ENCODE measurements at regions not wholly inside any gene's neighbourhood (a gene's known extent, or its start where the extent isn't known, plus 50 kb on each side); places are given as distances from the start of the nearest gene placed in this dataset.

DNA sequence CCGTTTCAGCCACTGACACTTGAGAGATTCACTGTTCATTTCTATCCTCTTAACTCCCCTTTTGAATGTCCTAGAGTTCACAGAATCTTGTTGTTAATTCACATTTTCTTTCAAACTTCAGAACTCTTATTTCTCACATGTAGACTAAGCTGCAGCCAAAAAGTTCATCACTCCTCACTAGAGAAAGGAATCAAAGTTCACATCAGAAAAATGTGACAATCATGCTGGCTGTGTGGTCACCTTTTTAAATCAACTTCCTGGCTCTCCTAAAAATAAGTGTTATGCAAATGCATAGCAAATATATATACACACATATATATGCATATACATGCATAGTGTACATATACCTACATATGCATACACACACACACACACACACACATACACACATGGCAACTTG is 123.0 kb downstream of the CBLN4 start:
- H3K4me3 ChIP-seq (ENCODE audit: low read depth, low read length) = no peak overlapping the region
- no peaks in the 10 kb centered on the region for H3K27me3 ChIP-seq (ENCODE audit: control insufficient read depth, insufficient read depth, low read length)
- DNase-seq (ENCODE audit: low read depth) = no peak
- no peaks in the 10 kb centered on the region for H3K36me3 ChIP-seq (ENCODE audit: control insufficient read depth, insufficient read depth, low read length)
- FAIRE-seq = no peak
- TF ChIP-seq, protein P1, sequence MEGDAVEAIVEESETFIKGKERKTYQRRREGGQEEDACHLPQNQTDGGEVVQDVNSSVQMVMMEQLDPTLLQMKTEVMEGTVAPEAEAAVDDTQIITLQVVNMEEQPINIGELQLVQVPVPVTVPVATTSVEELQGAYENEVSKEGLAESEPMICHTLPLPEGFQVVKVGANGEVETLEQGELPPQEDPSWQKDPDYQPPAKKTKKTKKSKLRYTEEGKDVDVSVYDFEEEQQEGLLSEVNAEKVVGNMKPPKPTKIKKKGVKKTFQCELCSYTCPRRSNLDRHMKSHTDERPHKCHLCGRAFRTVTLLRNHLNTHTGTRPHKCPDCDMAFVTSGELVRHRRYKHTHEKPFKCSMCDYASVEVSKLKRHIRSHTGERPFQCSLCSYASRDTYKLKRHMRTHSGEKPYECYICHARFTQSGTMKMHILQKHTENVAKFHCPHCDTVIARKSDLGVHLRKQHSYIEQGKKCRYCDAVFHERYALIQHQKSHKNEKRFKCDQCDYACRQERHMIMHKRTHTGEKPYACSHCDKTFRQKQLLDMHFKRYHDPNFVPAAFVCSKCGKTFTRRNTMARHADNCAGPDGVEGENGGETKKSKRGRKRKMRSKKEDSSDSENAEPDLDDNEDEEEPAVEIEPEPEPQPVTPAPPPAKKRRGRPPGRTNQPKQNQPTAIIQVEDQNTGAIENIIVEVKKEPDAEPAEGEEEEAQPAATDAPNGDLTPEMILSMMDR (IDR thresholded peaks at IDR 0.05; ENCODE audit: insufficient read depth, low read length, severe bottlenecking) = no peak

DNA sequence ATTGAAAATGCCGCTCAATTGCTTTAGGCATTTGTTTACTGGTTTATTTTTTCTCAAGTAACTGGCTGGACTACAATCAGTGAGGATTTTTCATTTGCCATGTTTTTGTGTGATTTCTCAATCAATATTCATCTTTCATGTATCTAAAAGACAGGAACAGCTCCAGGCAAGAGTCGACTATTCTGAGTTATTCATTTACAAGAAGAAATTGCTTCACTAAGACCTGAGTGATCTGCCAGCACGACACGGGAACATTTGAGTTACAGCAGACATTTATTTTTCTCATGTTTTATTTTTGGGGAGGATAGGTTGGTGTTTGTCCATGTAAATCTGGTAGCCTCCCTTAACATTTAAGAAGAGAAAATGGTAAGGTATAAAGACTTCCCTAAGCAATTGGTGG is 124.1 kb downstream of the CBLN4 start:
- DNase-seq (ENCODE audit: low read depth) (no peak), FAIRE-seq (no peak)
- Histone ChIP-seq H3K36me3 (ENCODE audit: control insufficient read depth, insufficient read depth, low read length) (no peaks in the 10 kb centered on the region), H3K4me3 (ENCODE audit: low read depth, low read length) (no peak overlapping the region), H3K27me3 (ENCODE audit: control insufficient read depth, insufficient read depth, low read length) (no peaks in the 10 kb centered on the region)
- TF ChIP-seq, protein P1 (IDR thresholded peaks at IDR 0.05; ENCODE audit: insufficient read depth, low read length, severe bottlenecking) = no peak

DNA sequence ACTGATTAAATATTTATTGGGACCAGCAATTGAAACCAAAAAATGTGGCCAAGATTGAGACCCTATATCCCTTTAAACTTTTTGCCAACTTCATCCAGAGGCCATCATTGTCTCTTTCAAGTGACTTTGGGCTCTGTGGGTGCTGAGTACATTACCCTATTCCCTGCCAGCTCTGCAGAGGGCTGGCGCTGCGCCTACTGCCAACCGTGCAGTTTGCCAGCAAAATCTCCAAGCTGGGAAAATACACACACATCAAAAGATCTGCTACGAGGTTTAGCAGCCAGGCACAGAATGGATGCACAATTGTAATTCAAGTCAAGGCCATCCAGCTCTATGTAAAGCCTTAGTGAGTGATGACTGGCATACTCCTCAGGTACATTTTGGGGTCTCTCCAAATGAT is 125.0 kb downstream of the CBLN4 start:
- FAIRE-seq (no peak), DNase-seq (ENCODE audit: low read depth) (no peak)
- TF ChIP-seq, protein P1 (IDR thresholded peaks at IDR 0.05; ENCODE audit: insufficient read depth, low read length, severe bottlenecking) = no peak
- H3K27me3 ChIP-seq (ENCODE audit: control insufficient read depth, insufficient read depth, low read length) = no peaks in the 10 kb centered on the region
- no peak overlapping the region for H3K4me3 ChIP-seq (ENCODE audit: low read depth, low read length)
- no peaks in the 10 kb centered on the region for H3K36me3 ChIP-seq (ENCODE audit: control insufficient read depth, insufficient read depth, low read length)

DNA sequence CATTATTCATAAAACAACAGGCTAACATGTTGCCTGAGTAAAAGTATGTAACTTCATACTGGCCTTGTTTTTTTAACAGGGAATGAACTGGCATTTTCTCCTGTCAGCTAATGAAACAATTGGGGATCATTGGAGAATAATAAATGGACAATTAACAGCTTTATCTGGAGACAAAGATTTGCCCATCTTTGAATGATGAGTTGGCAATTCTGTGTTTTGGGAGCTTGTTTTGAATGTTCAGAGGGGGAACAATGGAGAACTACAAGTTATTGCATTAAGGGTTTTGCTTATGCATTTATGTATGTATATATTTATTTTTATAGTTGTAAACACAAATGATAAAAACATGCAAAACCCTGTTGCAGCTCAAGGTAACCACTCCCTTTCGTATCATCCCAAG is 150.3 kb downstream of the CBLN4 start:
- Histone ChIP-seq H3K4me3 (ENCODE audit: low read depth, low read length) (no peak overlapping the region), H3K36me3 (ENCODE audit: control insufficient read depth, insufficient read depth, low read length) (no peaks in the 10 kb centered on the region), H3K27me3 (ENCODE audit: control insufficient read depth, insufficient read depth, low read length) (no peaks in the 10 kb centered on the region)
- FAIRE-seq (no peak), DNase-seq (ENCODE audit: low read depth) (no peak)
- TF ChIP-seq, protein P1 (IDR thresholded peaks at IDR 0.05; ENCODE audit: insufficient read depth, low read length, severe bottlenecking) = no peak

DNA sequence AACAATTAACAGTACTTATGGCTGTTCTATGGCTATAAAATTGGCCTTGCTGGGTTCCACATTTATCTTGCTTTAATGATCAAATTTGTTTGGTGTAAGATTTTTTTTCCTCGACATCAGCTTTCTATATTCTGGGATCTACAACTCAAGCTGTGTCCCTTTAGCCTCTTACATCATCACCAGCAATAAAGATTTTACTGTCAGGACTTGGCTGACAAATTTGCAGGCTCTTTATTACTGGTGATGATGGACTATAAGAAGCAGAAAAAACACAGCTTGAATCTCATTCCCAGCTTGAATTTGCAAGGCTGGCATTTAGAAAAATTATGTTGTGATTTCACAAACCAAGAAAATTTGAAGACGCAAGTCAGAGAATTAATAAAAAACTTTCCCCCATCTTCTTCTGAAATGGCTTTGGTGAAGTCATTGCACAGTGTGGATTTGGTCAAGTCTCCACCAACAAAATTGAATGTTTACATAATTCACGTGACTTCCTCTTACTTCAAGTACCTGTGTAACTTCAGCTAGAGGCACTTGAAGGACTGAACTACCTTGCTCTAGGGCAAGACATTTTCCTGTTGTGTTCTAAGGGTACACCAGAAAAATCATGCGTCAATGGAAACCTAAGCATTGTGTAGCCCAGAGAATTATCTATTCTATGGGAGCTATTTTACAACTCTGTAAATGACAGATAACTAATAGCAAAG is 175.0 kb downstream of the CBLN4 start:
- DNase-seq (ENCODE audit: low read depth) (no peak), FAIRE-seq (no peak)
- TF ChIP-seq, protein P1 (IDR thresholded peaks at IDR 0.05; ENCODE audit: insufficient read depth, low read length, severe bottlenecking) = no peak
- Histone ChIP-seq H3K27me3 (ENCODE audit: control insufficient read depth, insufficient read depth, low read length) (no peaks in the 10 kb centered on the region), H3K36me3 (ENCODE audit: control insufficient read depth, insufficient read depth, low read length) (no peaks in the 10 kb centered on the region), H3K4me3 (ENCODE audit: low read depth, low read length) (no peak overlapping the region)

DNA sequence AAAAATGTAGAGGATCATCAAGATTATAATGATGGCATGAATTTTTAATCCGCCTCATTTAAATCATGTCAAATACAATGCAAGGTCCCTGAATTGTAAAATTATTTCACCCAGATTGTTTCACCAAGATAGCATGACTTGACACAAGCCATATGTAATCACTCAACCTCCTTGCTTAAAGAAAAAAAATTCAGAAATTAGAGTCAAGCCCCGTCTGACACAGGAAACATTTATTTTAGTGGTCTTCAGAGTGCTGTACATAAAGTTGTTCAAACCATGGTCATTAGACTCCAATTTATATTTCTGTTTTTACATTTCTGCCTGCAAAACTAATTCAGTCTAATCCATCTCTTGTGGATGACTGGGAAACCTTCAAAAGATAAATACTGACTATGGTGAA is 200.2 kb downstream of the CBLN4 start:
- FAIRE-seq (no peak), DNase-seq (ENCODE audit: low read depth) (no peak)
- H3K36me3 ChIP-seq (ENCODE audit: control insufficient read depth, insufficient read depth, low read length) = no peaks in the 10 kb centered on the region
- H3K27me3 ChIP-seq (ENCODE audit: control insufficient read depth, insufficient read depth, low read length) = no peaks in the 10 kb centered on the region
- no peak overlapping the region for H3K4me3 ChIP-seq (ENCODE audit: low read depth, low read length)
- TF ChIP-seq, protein P1 (IDR thresholded peaks at IDR 0.05; ENCODE audit: insufficient read depth, low read length, severe bottlenecking) = no peak

All from bronchial epithelial cell (primary cell).